Aorta (tissue), 5 donors: ENCODE measurements at regions not wholly inside any gene's neighbourhood (a gene's known extent, or its start where the extent isn't known, plus 50 kb on each side); places are given as distances from the start of the nearest gene placed in this dataset.

Experiments used
- ATAC-seq: fragments of 200-7000 bp; cut with Tn5 transposase; one replicate; pipeline ENCODE4 v1.9.1; 2022; ENCODE audit warnings: moderate library complexity; ENCODE audit not compliant: low FRiP score
- DNase-seq, 2 donors: peaks; one replicate each; pipeline ENCODE4 v3.0.0-alpha.2; 2020
- H3K27ac ChIP-seq, 2 donors: one replicate each; pipeline ENCODE4 v1.5.1; 2013; ENCODE audit warnings: low read length in 2 of 2, mild to moderate bottlenecking in 2 of 2, moderate library complexity in 2 of 2, control low read depth in 1 of 2, inconsistent platforms in 1 of 2, low read depth in 1 of 2
- H3K27me3 ChIP-seq, 2 donors: one replicate each; pipeline ENCODE4 v1.6.1; 2013; ENCODE audit warnings: control low read depth in 1 of 2, low read length in 1 of 2, mild to moderate bottlenecking in 1 of 2, moderate library complexity in 1 of 2; ENCODE audit not compliant: insufficient read depth in 2 of 2, control insufficient read depth in 1 of 2
- H3K36me3 ChIP-seq, 2 donors: one replicate each; pipeline ENCODE4 v1.6.1; 2013; ENCODE audit warnings: control low read depth in 1 of 2, low read length in 1 of 2, mild to moderate bottlenecking in 1 of 2; ENCODE audit not compliant: insufficient read depth in 2 of 2, control insufficient read depth in 1 of 2
- H3K4me1 ChIP-seq, 2 donors: one replicate each; pipeline ENCODE4 v1.6.1; 2013; ENCODE audit warnings: low read length in 2 of 2, control low read depth in 1 of 2, mild to moderate bottlenecking in 1 of 2, moderate library complexity in 1 of 2; ENCODE audit not compliant: insufficient read depth in 2 of 2, control insufficient read depth in 1 of 2
- H3K4me3 ChIP-seq, 2 donors: one replicate each; pipeline ENCODE4 v1.5.1; 2013; ENCODE audit warnings: low read length in 2 of 2, control low read depth in 1 of 2, mild to moderate bottlenecking in 1 of 2
- H3K9me3 ChIP-seq: one replicate; pipeline ENCODE4 v1.6.1; 2013; ENCODE audit warnings: mild to moderate bottlenecking, low read length; ENCODE audit not compliant: control insufficient read depth
- WGBS, 2 donors: extraction: QIAGEN DNeasy Blood & Tissue Kit; methylation state at CpG; one replicate each; pipeline ENCODE4 v1.1.7; 2013; 5-methylcytosine and 5-hydroxymethylcytosine counted together
- intact Hi-C, 2 donors: fragments of 100-400 bp; cut with DNase I; formaldehyde crosslinking; loops; one replicate each; pipeline versions ENCODE4 v1.14.2 to v1.15.0; 2022
- donor health status: healthy with polysubstance abuse.
- donor health status: Bipolar disorder and iron deficiency.
- donor health status: DM: no; HTN: no; CAD: no.
- donor health status: DM: no; HTN: no; CAD: no.
- donor health status: DM: yes; HTN: yes; CAD: no.

DNA sequence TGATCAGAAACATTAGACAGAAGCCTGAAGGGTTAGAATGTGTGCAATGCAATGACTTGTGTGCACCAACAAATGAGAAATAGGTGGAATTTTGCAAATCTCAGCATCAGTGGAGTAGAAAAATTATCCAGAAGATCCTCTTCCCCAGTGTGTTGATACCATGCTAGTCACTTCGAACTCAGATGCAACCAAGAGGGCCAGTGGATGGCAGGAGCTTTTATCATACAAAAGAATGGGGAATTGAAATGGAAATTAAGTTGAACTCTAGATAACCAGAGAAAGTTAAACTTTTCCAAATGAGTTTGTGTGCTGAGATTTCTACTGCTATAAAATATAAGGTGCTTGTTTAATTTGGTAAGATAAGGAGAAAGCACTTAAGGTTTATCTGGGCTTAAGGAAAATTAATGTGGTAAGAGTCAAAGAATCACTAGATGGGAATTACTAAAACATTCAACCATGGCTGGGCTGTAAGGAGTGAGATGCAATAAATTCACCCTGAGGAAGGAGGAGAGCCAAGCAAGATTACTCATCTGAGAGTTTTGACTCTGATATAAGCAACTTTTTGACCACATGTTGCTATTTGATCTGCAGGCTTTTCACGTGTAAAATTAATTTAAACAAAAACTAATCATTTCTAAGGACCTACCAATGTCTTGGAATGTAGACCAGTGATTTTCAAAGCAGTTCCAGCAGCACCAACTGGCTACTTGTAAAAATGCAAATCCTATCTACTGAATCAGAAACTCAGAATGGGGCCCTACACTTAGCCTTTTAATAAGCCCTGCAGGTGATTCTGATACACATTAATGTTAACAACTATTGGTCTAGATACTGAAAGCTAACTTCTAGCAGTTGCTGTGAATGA is 113.2 kb downstream of the CDC14C start:
- ATAC-seq, result no peak
- intact Hi-C loops, result no loop called here

GRCh38 chr7:49038821-49039358 is 114.5 kb downstream of the CDC14C start:
- no peak for ATAC-seq
- intact Hi-C loops, result no loop called here
- Histone ChIP-seq H3K27ac (no peak overlapping the region), H3K36me3 (no peaks in the 10 kb centered on the region), H3K4me1 (no peaks in the 10 kb centered on the region), H3K27me3 (no peaks in the 10 kb centered on the region), H3K4me3 (no peak overlapping the region), H3K9me3 (no peaks in the 10 kb centered on the region)
- no peak for DNase-seq
- WGBS, 2 donors, result 74 to 77% methylated on average over 1 of the region's 1 CpG

More for the DNA sequence above, 113.2 kb downstream of the CDC14C start:
- H3K36me3 ChIP-seq, result no peaks in the 10 kb centered on the region
- no peaks in the 10 kb centered on the region for H3K4me1 ChIP-seq
- H3K27me3 ChIP-seq, result no peaks in the 10 kb centered on the region
- no peaks in the 10 kb centered on the region for H3K9me3 ChIP-seq
- WGBS, 2 donors, result 4 to 10% methylated on average over 2 of the region's 2 CpGs
- no peak overlapping the region for H3K4me3 ChIP-seq
- DNase-seq, result no peak
- H3K27ac ChIP-seq, result no peak overlapping the region

DNA sequence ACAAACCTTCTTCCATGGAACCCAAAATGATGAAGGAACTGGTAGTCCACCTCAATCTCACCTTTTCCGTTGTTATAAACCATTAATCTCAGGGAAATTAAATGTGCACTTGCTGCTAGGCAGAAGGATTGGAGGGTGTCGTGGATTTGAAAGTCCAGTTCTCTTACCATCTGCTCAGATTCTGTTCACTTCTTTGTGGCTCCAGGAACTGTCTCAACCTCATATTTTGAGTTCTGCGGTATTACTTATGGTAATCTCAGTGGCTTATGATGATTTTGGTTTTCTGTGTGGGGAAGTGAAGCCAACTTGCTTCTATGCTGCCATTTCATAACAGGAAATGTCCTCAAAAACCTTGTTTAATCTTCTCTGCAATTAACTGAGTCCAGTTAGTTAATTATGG is 136.4 kb downstream of the CDC14C start:
- Histone ChIP-seq H3K27me3 (no peaks in the 10 kb centered on the region), H3K9me3 (no peaks in the 10 kb centered on the region), H3K4me3 (no peak overlapping the region), H3K27ac (no peak overlapping the region), H3K4me1 (no peaks in the 10 kb centered on the region), H3K36me3 (no peaks in the 10 kb centered on the region)
- DNase-seq (no peak), ATAC-seq (no peak)
- intact Hi-C loops, result no loop called here
- 87 to 89% methylated on average over 3 of the region's 3 CpGs for WGBS, 2 donors

- Histone ChIP-seq H3K27me3 (no peaks in the 10 kb centered on the region), H3K27ac (no peak overlapping the region), H3K9me3 (peaks cover 3% of the 10 kb centered on the region), H3K36me3 (no peaks in the 10 kb centered on the region), H3K4me1 (no peaks in the 10 kb centered on the region), H3K4me3 (no peak overlapping the region)
- intact Hi-C loops, result no loop called here
- 71 to 82% methylated on average over 2 of the region's 2 CpGs for WGBS, 2 donors
- ATAC-seq (no peak), DNase-seq (no peak)
These were observed 150.2 kb downstream of the CDC14C start for GRCh38 chr7:49074538-49074937.

DNA sequence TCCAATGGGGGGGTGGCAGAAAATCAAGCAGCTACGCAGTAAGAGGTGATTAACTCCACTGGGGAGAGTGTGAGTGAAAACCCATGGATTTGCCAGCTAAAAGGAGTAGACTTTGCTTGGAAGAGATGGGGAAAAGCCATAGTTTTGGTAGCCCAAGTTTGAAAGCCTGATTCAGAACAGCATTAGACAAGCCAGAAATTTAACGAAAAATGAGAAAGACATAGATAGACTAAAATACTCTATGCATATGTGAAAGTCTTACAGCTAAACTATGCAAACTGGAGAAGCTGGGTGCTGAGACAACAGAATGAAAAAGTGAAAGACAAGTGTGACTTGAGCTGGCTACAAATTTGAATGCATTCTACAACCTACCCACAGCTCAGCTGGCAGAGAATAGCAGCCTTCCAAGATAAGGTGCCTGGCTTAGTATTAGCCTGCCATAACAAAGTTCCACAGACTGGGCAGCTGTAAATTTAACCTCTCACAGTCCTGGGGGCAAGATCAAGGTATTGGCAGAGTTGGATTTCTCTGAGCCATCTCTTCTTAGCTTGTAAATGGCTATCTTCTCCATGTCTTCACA is 156.6 kb downstream of the CDC14C start:
- Histone ChIP-seq H3K36me3 (no peaks in the 10 kb centered on the region), H3K9me3 (peaks cover 3% of the 10 kb centered on the region), H3K27me3 (no peaks in the 10 kb centered on the region), H3K4me1 (no peaks in the 10 kb centered on the region), H3K27ac (no peak overlapping the region), H3K4me3 (no peak overlapping the region)
- intact Hi-C loops, result no loop called here
- no peak for ATAC-seq
- 42 to 45% methylated on average over 2 of the region's 2 CpGs for WGBS, 2 donors
- no peak for DNase-seq

DNA sequence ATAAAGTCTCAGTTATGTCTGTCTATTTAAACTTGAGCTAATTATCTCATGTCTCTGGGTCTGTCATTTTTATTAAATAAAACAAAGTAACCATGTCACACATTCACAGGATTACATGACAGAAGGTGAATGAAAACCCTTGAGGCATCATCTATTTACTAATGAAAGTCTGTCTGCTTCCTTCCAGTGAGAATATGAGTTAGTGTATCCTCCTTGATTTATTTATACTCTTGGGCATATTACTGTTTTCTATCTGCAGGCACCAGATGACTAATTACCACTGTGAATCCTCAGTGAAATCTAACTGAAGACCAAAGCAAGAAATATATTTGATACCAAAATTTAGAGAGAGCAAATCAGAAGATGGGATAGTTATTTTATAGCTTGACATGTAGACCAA is 163.7 kb downstream of the CDC14C start:
- Histone ChIP-seq H3K4me1 (no peaks in the 10 kb centered on the region), H3K9me3 (no peaks in the 10 kb centered on the region), H3K27ac (no peak overlapping the region), H3K4me3 (no peak overlapping the region), H3K27me3 (no peaks in the 10 kb centered on the region), H3K36me3 (no peaks in the 10 kb centered on the region)
- intact Hi-C loops, result no loop called here
- no peak for ATAC-seq
- DNase-seq, result no peak

DNA sequence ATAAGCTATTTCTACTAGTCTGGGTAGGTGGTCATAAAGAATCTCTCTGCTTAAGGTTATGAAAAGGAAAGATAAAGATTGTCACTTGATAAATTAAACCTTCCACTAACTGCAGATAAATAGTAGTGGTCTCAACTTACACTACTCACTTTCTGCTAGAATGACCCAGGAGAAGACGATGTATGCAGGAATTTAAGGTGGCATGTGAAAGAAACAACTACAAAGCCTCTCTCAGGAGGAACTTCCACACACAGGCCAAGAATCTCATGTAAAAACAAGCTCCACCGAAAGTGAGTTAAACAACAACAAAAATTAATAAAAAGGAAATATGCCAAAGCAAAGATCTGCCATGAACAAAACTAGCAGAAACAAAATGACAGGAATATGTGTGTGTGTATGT is 165.4 kb downstream of the CDC14C start:
- ATAC-seq, result no peak
- Histone ChIP-seq H3K36me3 (no peaks in the 10 kb centered on the region), H3K27me3 (no peaks in the 10 kb centered on the region), H3K27ac (no peak overlapping the region), H3K4me3 (no peak overlapping the region), H3K9me3 (no peaks in the 10 kb centered on the region), H3K4me1 (no peaks in the 10 kb centered on the region)
- no peak for DNase-seq
- 7 to 18% methylated on average over 2 of the region's 2 CpGs for WGBS, 2 donors
- intact Hi-C loops, result no loop called here

- 73 to 75% methylated on average over 3 of the region's 3 CpGs for WGBS, 2 donors
- Histone ChIP-seq H3K36me3 (no peaks in the 10 kb centered on the region), H3K4me3 (no peak overlapping the region), H3K4me1 (no peaks in the 10 kb centered on the region), H3K27ac (no peak overlapping the region), H3K27me3 (no peaks in the 10 kb centered on the region), H3K9me3 (no peaks in the 10 kb centered on the region)
- ATAC-seq, result no peak
- no peak for DNase-seq
- intact Hi-C loops, result no loop called here
These were observed 166.7 kb downstream of the CDC14C start for GRCh38 chr7:49091089-49091488.

GRCh38 chr7:49091519-49091918 is 167.2 kb downstream of the CDC14C start:
- H3K27ac ChIP-seq, result no peak overlapping the region

More at GRCh38 chr7:49091519-49091918, 167.2 kb downstream of the CDC14C start:
- Histone ChIP-seq H3K27me3 (no peaks in the 10 kb centered on the region), H3K4me3 (no peak overlapping the region), H3K4me1 (no peaks in the 10 kb centered on the region), H3K9me3 (no peaks in the 10 kb centered on the region), H3K36me3 (no peaks in the 10 kb centered on the region)
- intact Hi-C loops, result no loop called here
- DNase-seq (no peak), ATAC-seq (no peak)
- 66 to 73% methylated on average over 2 of the region's 2 CpGs for WGBS, 2 donors
